Testis (tissue), 2 donors: ENCODE measurements at regions not wholly inside any gene's neighbourhood (a gene's known extent, or its start where the extent isn't known, plus 50 kb on each side); places are given as distances from the start of the nearest gene placed in this dataset.

ENCODE experiments used
- DNase-seq: peaks from one replicate; pipeline ENCODE4 v3.0.0-alpha.2; 2019
- H3K27ac ChIP-seq, 2 donors: fragments of 200-600 bp; sonication (generic); one replicate each; pipeline ENCODE4 v1.5.1; 2019
- H3K27me3 ChIP-seq: fragments of 200-600 bp; sonication (generic); one replicate; pipeline ENCODE4 v1.5.1; 2019
- H3K36me3 ChIP-seq: fragments of 200-600 bp; sonication (generic); one replicate; pipeline ENCODE4 v1.5.1; 2017; ENCODE audit warnings: low read depth; ENCODE audit errors: missing control alignments
- H3K4me1 ChIP-seq: fragments of 200-600 bp; sonication (generic); one replicate; pipeline ENCODE4 v1.5.1; 2019
- H3K4me3 ChIP-seq, 2 donors: fragments of 200-600 bp; sonication (generic); one replicate each; pipeline ENCODE4 v1.5.1; 2017 to 2019
- H3K9me3 ChIP-seq: fragments of 200-600 bp; sonication (generic); one replicate; pipeline ENCODE4 v1.5.1; 2017
- POLR2A ChIP-seq: fragments of 450-650 bp; IDR thresholded peaks from one replicate; pipeline ENCODE4 v1.6.1; 2017; ENCODE audit warnings: antibody characterized with exemption, mild to moderate bottlenecking, moderate library complexity
- WGBS, 2 donors: methylation state at CpG; one replicate each; pipeline ENCODE4 v1.1.5; 2018; 5-methylcytosine and 5-hydroxymethylcytosine counted together
- intact Hi-C: fragments of 100-400 bp; cut with DNase I; formaldehyde crosslinking; loops from one replicate; pipeline ENCODE4 v1.15.1; 2023; ENCODE audit warnings: low total_unique reads
- TF ChIP-seq, protein P1 (sequence below), 3 experiments: fragments of 450-650 bp in 2 of 3; fragments of 200-600 bp in 1 of 3; sonication (generic) in 1 of 3; IDR thresholded peaks; one replicate each; pipeline ENCODE4 v1.5.1; 2016 to 2019; ENCODE audit warnings: antibody characterized with exemption in 3 of 3, mild to moderate bottlenecking in 2 of 3, moderate library complexity in 1 of 3

GRCh38 chr7:65317372-65317771 lies 56.3 kb upstream of the ZNF92 start:
- no peaks in the 10 kb centered on the region for H3K36me3 ChIP-seq
- intact Hi-C loops = no loop called here
- H3K27me3 ChIP-seq = no peaks in the 10 kb centered on the region
- no peak overlapping the region for H3K4me3 ChIP-seq
- H3K4me1 ChIP-seq = no peaks in the 10 kb centered on the region
- no peaks in the 10 kb centered on the region for H3K9me3 ChIP-seq
- WGBS, 2 donors = 82 to 99% methylated on average over 3 of the region's 3 CpGs
- TF ChIP-seq, protein P1, sequence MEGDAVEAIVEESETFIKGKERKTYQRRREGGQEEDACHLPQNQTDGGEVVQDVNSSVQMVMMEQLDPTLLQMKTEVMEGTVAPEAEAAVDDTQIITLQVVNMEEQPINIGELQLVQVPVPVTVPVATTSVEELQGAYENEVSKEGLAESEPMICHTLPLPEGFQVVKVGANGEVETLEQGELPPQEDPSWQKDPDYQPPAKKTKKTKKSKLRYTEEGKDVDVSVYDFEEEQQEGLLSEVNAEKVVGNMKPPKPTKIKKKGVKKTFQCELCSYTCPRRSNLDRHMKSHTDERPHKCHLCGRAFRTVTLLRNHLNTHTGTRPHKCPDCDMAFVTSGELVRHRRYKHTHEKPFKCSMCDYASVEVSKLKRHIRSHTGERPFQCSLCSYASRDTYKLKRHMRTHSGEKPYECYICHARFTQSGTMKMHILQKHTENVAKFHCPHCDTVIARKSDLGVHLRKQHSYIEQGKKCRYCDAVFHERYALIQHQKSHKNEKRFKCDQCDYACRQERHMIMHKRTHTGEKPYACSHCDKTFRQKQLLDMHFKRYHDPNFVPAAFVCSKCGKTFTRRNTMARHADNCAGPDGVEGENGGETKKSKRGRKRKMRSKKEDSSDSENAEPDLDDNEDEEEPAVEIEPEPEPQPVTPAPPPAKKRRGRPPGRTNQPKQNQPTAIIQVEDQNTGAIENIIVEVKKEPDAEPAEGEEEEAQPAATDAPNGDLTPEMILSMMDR (IDR thresholded peaks at IDR 0.05) = no peak
- TF ChIP-seq POLR2A = no peak
- H3K27ac ChIP-seq = no peak overlapping the region
- DNase-seq = no peak

GRCh38 chr7:65310761-65311160 lies 62.9 kb upstream of the ZNF92 start:
- no peak overlapping the region for H3K27ac ChIP-seq
- no peaks in the 10 kb centered on the region for H3K4me1 ChIP-seq
- H3K27me3 ChIP-seq = no peaks in the 10 kb centered on the region
- H3K4me3 ChIP-seq = no peak overlapping the region
- DNase-seq = no peak
- TF ChIP-seq, protein P1 (IDR thresholded peaks at IDR 0.05) = no peak
- no peak for TF ChIP-seq POLR2A
- intact Hi-C loops = no loop called here
- H3K36me3 ChIP-seq = no peaks in the 10 kb centered on the region
- no peaks in the 10 kb centered on the region for H3K9me3 ChIP-seq
- 79 to 82% methylated on average over 6 of the region's 6 CpGs for WGBS, 2 donors

DNA sequence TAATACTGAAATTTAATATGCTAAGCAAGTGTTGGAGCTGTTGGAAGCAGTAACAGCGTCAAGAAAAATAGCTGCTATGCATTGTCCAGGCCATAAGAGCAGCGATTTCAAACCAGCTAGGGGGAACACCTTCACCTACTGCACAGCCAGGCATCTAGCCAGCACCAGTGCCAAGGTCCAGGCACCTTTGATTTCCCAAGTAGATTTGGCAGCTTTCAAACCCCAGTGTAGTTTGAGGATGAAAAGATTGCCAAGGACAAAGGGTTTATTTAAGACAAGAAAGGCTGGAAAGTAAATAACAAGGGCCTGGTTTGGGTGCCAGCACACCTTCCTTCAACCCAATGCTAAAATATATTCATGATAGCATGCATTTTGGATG lies 65.4 kb upstream of the ZNF92 start:
- Histone ChIP-seq H3K36me3 (no peaks in the 10 kb centered on the region), H3K4me3 (no peak overlapping the region), H3K27me3 (no peaks in the 10 kb centered on the region), H3K4me1 (no peaks in the 10 kb centered on the region), H3K9me3 (no peaks in the 10 kb centered on the region), H3K27ac (no peak overlapping the region)
- no peak for TF ChIP-seq POLR2A
- TF ChIP-seq, protein P1 (IDR thresholded peaks at IDR 0.05) = no peak
- intact Hi-C loops = loop anchor here (5.0 kb wide), 1 partner anchor 356 kb away; no protein-coding TSS in a partner anchor
- DNase-seq = no peak
- WGBS, 2 donors = 80 to 83% methylated on average over 2 of the region's 2 CpGs

DNA sequence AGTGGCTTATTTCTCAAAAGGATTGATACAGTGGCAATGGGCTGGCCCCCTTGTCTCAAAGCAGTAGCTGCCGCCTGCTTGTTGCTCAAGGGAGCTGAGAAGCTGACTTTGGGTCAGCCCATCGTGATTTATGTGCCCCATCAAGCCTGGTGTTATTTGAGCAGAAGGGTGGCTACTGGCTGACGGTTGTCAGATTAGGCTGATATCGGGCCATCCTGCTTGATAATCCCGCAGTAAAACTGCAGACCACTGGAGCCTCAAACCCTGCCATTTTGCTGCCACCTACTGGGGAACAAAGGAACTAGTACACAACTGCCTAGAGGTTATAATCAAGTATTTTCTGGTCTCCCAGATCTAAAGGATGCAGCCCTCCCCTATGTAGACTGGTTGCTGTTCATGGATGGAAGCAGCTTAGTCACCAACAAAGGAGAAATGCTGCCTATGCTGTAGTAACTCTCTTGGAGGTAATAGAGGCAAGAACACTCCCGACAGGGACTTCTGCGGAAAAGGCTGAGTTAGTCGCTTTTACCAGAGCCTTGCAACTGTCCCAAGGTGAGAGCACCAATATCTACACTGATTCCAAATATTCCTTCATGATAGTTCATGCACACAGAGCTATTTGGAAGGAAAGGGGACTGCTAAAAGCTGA lies 65.9 kb upstream of the ZNF92 start:
- Histone ChIP-seq H3K4me3 (no peak overlapping the region), H3K4me1 (no peaks in the 10 kb centered on the region), H3K9me3 (no peaks in the 10 kb centered on the region), H3K27ac (no peak overlapping the region), H3K27me3 (no peaks in the 10 kb centered on the region), H3K36me3 (no peaks in the 10 kb centered on the region)
- DNase-seq = peak; percentile 46
- intact Hi-C loops = loop anchor here (5.0 kb wide), 1 partner anchor 355 kb away; no protein-coding TSS in a partner anchor
- no peak for TF ChIP-seq POLR2A
- TF ChIP-seq, protein P1 (IDR thresholded peaks at IDR 0.05) = peak; percentile 70 to 82 (median 76)
- WGBS, 2 donors = 37 to 50% methylated on average over 8 of the region's 8 CpGs

- no peak overlapping the region for H3K27ac ChIP-seq
- no peaks in the 10 kb centered on the region for H3K27me3 ChIP-seq
- intact Hi-C loops = no loop called here
- no peak for DNase-seq
- no peaks in the 10 kb centered on the region for H3K4me1 ChIP-seq
- H3K36me3 ChIP-seq = no peaks in the 10 kb centered on the region
- no peak for TF ChIP-seq POLR2A
- TF ChIP-seq, protein P1 (IDR thresholded peaks at IDR 0.05) = no peak
- H3K4me3 ChIP-seq = no peak overlapping the region
- 75 to 90% methylated on average over 1 of the region's 1 CpG for WGBS, 2 donors
- H3K9me3 ChIP-seq = no peaks in the 10 kb centered on the region
Measured at GRCh38 chr7:65304175-65304574, 69.5 kb upstream of the ZNF92 start.
